GM23338 (cell line): ENCODE measurements at regions not wholly inside any gene's neighbourhood (a gene's known extent, or its start where the extent isn't known, plus 50 kb on each side); places are given as distances from the start of the nearest gene placed in this dataset. TPM values are rescaled to one million over a fixed set of nuclear protein-coding genes. Genes with fewer than 3 reads are reported as not detected.

ENCODE experiments used
- small RNA-seq: library from RNA; depleted of rRNA; stranded (forward); fragments of <200 nt; gene quantifications from one replicate; pipeline ENCODE3, GENCODE V24; 2014; ENCODE audit warnings: low replicate concordance

Small RNAs in the stretch of these regions (small RNA-seq; reads per million reads assigned to genes)
- not detected for gene MTND4LP2
